NCI-H2227 (cell line): ENCODE measurements at regions not wholly inside any gene's neighbourhood (a gene's known extent, or its start where the extent isn't known, plus 50 kb on each side); places are given as distances from the start of the nearest gene placed in this dataset.
A peak's percentile ranks its signal among the peaks of the same experiment; 100 is the strongest.
"Not testable (repeated sequence)": the region's sequence is repeated elsewhere in the genome, so short reads cannot be mapped to it uniquely, and the experiment has no call there.

ENCODE experiments used
- DNase-seq: peaks from one replicate; lab custom pipeline; 2025; ENCODE audit not compliant: unreplicated experiment; lab: John Stamatoyannopoulos, UW

DNA sequence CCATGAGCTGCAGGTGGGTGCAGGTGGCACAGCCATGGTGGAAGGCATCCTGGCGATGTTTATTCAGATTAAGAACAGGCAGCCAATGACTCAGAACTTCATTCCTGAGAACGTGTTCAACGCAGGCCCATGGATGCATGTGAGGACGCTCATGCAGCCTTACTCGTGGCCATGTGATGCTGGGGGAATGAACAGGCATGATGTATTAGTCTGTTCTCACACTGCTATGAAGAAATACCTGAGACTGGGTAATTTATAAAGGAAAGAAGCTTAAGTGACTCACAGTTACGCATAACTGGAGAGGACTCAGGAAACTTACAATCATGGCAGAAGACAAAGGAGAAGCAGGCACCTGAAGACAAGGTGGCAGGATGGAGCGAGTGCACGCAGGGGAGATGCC lies 146.6 kb downstream of the RNASET2 start:
- DNase-seq = no peak

GRCh38 chr6:166806962-166807757 lies 149.2 kb downstream of the RNASET2 start:
- DNase-seq = no peak

DNA sequence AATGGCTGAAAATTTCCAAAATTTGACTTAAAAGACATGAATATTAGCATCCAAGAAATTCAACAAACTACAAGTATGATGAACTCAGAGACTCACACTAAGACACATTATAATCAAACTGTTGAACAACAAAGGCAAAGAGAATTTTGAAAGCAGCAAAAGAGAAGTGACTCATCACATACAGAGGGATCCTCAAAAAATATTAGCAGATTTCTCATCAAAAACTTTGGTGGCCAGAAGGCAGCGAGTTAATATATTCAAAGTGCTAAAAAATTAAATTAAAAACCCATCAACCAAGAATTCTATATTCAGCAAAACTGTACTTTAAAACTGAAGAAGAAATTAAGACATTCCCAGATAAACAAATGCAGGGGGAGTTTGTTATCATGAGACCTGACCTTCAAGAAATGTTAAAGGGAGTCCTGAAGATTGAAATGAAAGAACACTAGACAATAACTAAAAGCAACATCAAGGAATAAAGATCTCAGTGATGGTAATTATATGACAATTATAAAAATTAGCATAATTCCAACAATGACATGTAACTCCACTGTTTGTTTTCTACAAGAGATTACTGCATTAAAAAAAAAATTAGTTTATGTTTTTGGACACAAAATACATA lies 150.0 kb downstream of the RNASET2 start:
- DNase-seq = no peak

DNA sequence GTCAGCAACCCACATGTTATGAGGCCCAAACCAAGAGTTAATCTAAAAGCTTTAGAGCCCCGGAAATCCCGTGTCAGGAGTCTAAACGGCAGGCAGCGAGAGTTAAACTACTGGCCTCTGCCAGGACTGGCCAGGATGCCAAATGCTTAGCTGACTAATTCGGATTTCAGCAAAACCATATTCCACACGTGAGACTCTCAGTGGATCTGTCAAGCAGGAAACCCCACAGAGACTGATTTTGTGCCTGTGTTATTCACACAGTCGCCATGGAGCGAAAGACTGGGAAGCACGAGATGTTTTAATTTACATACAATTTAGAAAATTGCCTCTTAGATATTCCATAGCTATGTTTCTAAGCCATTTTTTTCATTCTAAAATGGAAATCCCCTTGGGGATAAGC lies 152.9 kb downstream of the RNASET2 start:
- no peak for DNase-seq

- no peak for DNase-seq
These were observed 153.9 kb downstream of the RNASET2 start for GRCh38 chr6:166802401-166802800.

DNA sequence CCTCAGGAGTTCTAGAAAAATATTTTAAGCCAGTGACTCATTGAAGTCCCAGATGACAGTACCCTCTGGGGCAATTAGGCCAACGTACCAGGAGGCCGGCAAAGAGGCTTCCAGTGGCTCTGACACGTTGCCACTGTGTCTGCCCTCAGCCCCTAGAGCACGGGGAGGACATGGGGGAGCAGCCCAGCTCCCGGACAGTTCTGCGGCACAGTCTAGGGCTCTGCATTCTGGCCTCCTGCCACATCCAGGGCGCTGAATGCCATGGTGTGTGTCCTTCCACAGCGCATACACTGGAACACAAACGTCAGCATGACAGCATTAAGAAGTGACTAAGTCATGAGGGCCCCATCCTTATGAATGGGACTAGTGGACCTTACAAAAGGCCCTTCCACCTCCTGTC lies 156.2 kb downstream of the RNASET2 start:
- DNase-seq = no peak

DNA sequence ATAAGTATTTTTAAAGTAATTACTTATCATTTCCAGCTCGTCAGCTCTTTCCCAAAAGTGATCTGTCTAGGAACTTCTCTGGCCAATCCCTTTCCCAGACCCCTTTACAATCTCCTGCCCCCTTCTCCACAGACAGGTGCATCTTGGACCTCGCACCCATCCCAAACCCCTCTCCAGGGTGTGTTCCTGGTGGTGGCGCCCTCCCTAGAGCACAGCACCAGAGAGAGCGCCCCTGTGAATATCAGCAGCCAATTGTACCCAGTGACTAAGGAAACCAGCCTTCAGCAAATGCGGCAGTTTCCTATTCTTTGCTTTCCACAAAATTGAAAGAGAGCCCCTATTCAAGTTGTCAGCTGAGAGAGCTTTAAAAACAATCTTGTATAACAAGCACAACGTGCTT lies 157.7 kb downstream of the RNASET2 start:
- DNase-seq = no peak

GRCh38 chr6:166796610-166797009 lies 159.7 kb downstream of the RNASET2 start:
- DNase-seq = no peak

- DNase-seq = no peak
These were observed 160.5 kb downstream of the RNASET2 start for GRCh38 chr6:166795879-166796278.

DNA sequence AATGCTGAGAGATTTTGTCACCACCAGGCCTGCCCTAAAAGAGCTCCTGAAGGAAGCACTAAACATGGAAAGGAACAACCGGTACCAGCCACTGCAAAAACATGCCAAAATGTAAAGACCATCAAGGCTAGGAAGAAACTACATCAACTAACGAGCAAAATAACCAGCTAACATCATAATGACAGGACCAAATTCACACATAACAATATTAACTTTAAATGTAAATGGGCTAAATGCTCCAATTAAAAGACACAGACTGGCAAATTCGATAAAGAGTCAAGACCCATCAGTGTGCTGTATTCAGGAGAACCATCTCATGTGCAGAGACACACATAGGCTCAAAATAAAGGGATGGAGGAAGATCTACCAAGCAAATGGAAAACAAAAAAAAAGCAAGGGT lies 163.8 kb upstream of the RPS6KA2 start:
- DNase-seq = not testable (repeated sequence)

GRCh38 chr6:166788846-166789529 lies 161.9 kb upstream of the RPS6KA2 start:
- not testable (repeated sequence) for DNase-seq

GRCh38 chr6:166786704-166787293 lies 159.7 kb upstream of the RPS6KA2 start:
- DNase-seq = peak; percentile 76

- DNase-seq = no peak
These were observed 158.1 kb upstream of the RPS6KA2 start for GRCh38 chr6:166785131-166785530.

DNA sequence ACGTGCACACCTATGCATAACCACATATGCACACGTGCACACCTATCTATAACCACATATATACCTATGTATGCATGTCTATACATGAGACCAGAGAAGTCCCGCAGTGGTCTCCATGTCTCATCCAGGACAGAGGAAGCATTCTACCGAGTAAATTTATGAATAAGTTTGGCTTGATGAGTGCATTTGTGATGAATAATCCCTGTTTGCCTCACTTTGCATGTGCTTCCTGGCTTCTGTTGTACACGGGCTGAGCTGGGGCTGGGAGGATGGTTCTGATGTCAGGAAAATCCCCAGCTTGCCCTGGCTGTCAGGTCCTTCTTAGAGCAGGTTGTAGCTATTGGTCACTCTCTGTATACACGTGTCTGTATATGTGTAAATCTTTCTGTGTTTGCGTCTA lies 157.6 kb upstream of the RPS6KA2 start:
- no peak for DNase-seq

DNA sequence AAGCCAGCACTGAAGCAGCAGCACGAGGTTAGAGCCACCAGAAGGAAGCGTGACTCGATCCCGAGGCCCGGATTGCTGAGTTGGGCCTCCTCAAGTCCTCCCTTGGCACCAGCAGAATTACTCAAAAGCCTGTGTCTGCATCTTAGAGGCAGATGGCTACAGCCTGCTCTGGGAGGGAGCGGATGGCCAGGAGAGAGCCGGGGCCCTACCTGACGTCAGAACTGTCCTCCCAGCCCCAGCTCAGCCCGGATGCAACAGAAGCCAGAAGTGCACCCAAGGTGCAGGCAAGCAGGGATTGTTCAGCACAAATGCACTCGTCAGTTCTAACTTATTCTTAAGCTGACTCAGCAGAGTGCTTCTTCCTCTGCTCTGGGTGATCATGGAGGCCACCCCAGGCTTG lies 155.5 kb upstream of the RPS6KA2 start:
- no peak for DNase-seq

DNA sequence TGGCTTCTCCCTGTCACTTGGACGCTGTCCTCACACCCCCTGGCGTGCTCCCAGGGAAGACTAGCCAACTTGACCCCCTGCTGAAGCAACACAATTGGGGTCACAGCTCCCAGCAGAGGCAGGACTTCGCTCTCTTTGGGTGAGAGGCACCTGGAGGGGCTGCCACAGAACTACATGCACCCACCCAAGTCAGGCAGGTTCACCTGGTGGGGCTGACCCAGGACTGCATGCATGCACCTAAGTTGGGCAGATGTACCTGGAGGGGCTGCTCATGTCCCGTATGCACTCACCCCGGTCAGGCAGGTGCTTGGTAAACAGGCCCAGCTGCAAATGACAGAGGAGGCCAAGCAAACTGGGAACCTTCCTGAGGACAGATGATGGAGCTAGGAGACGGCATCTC lies 154.3 kb upstream of the RPS6KA2 start:
- DNase-seq = no peak

DNA sequence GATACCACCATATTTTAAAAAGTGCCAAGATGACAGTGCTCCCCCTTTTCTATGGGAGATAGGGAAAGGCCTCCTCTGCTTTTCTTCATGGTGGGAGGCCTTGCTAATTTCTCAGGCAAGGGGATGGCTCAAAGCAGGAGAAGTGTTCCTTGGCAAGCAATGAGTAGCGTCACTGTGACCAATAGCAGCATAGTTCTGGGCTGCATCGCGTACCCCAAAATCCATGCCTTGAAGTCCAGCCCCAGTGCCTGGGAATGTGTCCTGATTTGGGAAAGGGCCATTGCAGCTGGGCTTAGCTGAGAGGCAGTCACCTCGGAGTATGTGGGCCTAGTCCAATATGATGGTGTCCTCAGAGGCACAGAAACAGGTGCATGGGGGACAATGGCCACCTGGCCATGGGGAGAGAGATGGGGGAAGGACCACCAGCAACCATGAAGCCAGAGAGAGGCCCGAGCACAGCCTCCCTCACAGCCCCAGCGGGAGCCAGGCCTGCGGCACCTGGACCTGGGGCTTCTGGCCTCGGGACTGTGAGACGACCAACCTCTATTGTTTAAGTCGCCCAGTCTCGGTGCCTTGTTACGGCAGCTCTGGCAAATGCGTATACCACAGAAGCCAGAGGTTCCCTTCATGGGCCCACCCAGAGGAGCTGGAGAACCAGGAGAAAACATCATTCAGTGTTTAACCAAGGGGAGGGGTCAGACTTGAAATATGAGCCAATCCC lies 153.1 kb upstream of the RPS6KA2 start:
- no peak for DNase-seq

DNA sequence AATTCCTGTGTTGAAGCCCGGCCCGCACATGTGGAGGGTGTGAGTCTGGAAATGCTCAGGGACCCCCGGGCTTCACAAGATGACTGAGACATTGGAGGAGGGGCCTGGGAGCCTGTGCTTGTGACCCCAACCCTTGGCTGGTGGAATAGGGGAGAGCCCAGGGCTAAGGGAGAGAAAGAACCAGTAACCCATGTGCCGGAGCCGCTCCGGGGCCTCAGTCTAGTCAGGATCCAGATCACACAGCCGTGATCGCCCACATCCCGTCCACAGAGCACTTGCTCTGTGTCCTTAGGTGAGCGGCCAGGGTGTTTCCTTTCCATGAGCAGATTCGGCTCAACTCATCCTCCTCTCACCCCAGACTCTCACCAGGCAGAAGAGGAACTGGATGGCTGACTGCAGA lies 152.3 kb upstream of the RPS6KA2 start:
- no peak for DNase-seq

DNA sequence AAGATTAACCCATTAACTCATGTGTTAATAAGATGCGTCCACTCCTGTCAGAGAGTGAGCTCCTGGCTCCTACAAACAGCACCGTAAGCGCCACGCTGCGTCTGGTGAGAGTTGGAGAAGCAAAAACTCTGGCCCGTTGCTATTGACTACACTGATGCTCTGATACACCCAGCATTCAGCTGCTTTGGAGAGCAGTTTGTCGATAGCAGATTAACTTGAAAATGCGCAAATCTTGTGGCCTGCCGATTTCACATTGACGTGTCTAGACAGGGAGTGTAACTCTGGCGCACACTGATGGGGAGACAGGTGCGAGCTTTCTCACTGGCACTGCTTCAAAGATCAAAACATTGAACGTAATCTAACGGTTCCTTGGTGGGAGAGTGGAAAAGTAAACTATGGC lies 151.7 kb upstream of the RPS6KA2 start:
- no peak for DNase-seq

DNA sequence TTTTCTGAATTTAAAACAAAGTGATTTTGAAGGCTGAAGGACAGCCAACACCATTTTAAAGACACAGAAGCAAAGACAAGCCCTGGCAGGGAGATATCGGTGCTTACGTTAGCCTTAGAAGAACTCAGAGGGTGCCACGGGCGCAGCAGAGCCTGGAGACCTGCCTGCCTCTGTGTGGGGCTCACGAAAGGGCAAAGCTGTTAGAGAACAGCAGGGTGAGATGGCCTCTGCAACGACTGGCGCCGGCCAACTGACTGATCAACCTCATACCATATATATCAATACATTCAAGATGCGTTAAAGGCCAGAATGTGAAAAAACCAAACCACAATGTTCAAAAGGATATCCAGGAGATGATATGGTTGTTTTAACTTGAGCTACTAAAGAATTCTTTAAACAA lies 151.0 kb upstream of the RPS6KA2 start:
- no peak for DNase-seq

DNA sequence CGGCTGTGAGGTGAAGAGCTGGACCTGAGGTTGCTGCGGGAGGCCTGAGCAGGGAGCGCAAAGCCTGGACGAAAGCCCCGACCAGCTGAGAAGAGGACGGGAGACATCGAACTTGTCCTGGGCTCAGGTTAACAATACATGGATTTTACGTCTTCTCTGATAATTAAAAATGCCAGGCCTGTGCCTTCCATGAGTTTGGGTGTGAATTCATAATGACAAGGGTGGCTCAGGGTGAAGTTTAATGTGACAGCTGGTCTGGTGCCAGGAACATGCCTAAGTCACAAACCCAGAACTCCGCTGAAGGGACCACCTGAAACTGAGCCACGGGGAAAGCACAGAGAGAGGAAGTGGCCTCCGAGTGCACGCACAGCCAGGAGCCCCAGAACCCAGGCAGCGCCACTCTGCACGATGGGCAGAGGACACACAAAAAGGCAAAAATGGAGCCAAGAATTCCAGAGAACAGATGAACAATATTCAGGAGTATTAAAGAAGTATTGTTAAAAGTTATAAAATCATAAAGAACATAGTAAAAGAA lies 150.1 kb upstream of the RPS6KA2 start:
- DNase-seq = no peak
